HepG2 (cell line): ENCODE measurements at regions not wholly inside any gene's neighbourhood (a gene's known extent, or its start where the extent isn't known, plus 50 kb on each side); places are given as distances from the start of the nearest gene placed in this dataset.

ENCODE experiments used
- EZH2 ChIP-seq: conservative IDR thresholded peaks from 2 replicates; pipeline ENCODE4 v1.6.1; 2012; ENCODE audit warnings: mild to moderate bottlenecking, low read depth, low read length, moderate library complexity
- HCFC1 ChIP-seq: fragments of 150-350 bp; IDR thresholded peaks from 2 replicates; pipeline ENCODE4 v1.6.1; 2014; ENCODE audit warnings: low read depth, low read length
- KAT7 ChIP-seq: IDR thresholded peaks from 2 replicates; pipeline ENCODE4 v1.6.1; 2018; ENCODE audit warnings: borderline replicate concordance, missing compliant biosample characterization
- POLR2AphosphoS5 ChIP-seq: IDR thresholded peaks from 2 replicates; pipeline ENCODE4 v1.6.1; 2012; ENCODE audit warnings: low read depth, low read length
- ZNF274 ChIP-seq: sonication (generic); formaldehyde crosslinking; IDR thresholded peaks from 2 replicates; pipeline ENCODE4 v1.5.1; 2020; ENCODE audit warnings: mild to moderate bottlenecking, missing genetic modification reagents
- TF ChIP-seq, protein P1 (sequence below): IDR thresholded peaks from 2 replicates; pipeline ENCODE4 v1.6.1; 2016; ENCODE audit warnings: missing compliant biosample characterization, missing genetic modification reagents, borderline replicate concordance

DNA sequence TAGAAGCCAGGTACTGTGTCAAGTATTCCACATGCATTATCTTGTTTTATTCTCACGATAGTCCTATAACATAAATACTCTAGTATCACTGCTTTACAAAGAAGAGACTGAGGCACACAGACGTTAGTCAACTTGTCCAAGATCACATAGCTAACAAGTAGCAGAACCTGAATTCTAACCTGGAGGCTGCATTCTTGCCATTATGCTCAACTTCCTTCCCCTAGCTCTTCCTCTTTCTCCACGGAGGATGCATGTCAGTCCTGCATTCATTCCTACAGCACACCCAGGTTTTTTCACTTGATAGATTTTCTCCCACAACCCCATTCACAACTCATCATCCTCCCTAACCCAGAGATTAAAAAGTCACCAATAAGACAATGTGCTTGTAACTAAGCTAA, 388.5 kb upstream of the NFE2L3 start:
- TF ChIP-seq POLR2AphosphoS5 (no peak), HCFC1 (no peak), EZH2 (no peak), KAT7 (no peak), ZNF274 (CRISPR knock-in tag) (no peak)
- TF ChIP-seq, protein P1, sequence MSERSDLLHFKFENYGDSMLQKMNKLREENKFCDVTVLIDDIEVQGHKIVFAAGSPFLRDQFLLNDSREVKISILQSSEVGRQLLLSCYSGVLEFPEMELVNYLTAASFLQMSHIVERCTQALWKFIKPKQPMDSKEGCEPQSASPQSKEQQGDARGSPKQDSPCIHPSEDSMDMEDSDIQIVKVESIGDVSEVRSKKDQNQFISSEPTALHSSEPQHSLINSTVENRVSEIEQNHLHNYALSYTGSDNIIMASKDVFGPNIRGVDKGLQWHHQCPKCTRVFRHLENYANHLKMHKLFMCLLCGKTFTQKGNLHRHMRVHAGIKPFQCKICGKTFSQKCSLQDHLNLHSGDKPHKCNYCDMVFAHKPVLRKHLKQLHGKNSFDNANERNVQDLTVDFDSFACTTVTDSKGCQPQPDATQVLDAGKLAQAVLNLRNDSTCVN, result no peak
